Hematopoietic multipotent progenitor cell treated with erythropoietin and hydrocortisone succinate and interleukin-3 and kit ligand, for 8 days (in vitro differentiated cells): ENCODE measurements at regions not wholly inside any gene's neighbourhood (a gene's known extent, or its start where the extent isn't known, plus 50 kb on each side); places are given as distances from the start of the nearest gene placed in this dataset.
A peak's percentile ranks its signal among the peaks of the same experiment; 100 is the strongest.

Experiments
- DNase-seq: peaks from one replicate; pipeline ENCODE4 v3.0.0-alpha.2; 2015

DNA sequence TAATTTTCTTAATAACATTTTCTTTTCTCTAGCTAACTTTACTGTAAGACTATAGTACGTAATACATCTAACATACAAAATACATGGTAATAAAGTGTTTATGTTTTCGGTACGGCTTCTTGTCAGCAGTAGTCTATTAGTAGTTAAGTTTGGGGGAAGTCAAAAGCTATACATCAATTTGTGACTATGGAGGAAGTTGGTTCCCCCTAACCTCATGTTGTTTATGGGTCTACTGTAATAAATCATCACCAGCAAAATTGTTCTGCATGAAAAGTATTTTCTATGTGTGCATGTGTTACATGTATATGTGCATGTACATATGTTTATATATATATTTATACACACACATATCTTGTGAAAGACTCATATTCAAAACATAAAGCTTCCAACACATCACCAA is 303.0 kb downstream of the TRIB2 start:
- no peak for DNase-seq

DNA sequence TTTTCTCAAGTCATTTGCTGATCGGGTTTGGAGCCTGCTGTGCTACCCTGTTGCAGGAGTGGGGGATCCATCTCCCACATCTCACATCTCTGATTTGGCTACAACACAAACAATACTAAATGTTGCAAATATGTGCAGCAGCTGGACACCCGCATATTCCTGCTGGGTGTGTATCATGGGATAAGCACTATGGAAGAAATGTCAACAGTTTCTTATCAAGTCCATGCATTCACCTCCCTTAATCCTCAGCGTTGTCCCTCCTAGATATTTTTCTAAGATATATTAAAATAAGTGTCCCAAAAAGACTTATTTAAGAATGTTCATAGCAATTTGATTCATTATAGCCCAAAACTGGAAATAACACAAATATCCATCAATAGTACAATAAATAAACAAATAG is 303.7 kb downstream of the TRIB2 start:
- DNase-seq: no peak

DNA sequence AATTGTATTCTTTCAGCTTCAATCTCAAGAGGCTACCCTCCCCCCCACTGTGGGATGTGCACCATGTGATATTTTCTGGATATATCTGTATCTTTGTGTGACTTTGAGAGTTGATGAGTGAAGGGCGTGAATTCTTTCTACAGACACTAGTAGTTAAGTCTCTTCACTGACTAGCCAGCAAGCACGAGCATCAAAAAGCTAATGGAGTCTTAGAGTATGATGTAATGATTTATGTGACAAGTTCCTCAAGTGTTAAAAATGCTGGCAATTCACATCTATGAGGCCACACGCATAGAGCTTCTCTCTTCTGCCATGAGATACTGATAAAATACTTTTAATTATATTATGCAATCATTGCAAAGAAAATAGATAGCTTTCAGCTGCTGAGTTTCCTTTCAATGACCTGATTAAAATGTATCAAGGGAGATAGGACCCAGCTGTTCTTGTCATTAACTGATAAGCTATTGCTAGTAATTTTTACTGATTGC is 304.8 kb downstream of the TRIB2 start:
- no peak for DNase-seq

DNA sequence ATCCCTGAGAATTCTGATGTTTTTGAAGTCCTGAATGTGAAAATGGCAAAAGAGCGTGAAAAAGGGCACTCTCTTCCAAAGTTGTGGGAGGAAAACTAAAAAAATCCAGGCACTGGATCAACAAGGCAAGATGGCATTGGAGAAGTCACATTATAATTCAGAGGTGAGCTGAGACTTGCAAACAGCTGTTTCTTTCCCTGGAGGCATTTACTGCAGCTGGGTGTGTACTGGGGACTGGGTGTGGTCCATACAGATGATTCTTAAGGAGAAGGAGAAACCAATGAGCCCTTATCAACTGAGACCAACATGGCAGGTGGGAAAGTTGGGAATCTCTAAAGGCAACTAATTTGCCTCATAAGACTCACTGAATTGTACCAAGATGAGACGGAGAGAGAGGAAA is 313.9 kb downstream of the TRIB2 start:
- DNase-seq: no peak

DNA sequence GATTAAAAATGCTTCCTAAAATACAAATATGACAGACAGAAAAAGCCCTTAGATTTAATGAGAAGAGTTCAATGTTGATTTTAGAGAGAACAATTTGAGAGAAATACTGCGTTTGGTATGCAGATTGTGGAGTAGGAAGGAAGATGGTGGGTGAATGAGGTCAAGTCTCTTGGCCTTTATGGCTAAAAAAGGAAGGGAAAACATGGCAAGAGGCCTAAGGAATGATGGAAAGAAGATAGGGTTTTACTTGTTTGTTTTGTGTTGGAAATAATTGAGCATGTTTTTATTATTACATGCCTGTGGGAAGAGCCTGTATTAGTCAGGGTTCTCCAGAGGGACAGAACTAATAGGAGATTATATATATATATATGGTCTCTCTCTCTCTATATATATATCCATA is 318.1 kb downstream of the TRIB2 start:
- DNase-seq: no peak

DNA sequence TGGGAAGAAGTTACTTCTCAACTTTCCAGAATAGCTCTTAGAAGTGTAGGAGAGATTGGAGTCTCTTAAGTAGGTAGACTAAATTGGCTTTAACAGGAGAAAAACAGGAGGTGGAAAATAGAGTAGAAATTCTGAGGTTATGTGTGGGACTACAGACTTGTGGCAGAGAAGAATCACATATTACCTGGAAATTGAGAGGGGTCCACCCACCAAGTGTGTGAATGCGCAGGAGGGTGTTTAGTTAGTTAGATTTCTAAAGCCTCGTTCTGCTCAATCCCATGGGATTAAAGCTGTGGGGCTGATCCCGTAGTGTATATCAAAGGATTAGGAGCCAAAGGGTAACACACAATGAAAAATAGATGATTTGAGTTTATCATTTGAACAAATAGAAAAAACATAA is 319.1 kb downstream of the TRIB2 start:
- no peak for DNase-seq

DNA sequence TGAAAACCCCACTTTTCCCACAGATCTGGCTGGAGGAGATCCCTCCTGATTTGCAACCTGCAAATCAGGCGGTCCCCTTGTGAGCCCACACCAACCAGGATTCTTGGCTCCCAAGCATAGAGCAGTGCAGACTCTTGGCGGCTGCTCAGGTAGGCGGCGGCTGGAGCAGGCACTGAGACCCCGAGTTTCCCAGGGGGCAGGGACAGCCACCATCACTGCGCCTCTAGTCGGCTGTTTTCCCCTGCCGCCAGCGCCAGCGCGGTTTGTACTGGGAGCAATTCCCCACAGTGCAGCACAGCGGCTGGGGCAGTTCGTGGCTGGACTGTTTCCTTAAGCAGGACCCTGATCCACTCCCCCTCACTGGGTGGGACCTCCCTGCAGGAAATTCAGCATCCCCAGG is 323.3 kb downstream of the TRIB2 start:
- no peak for DNase-seq

DNA sequence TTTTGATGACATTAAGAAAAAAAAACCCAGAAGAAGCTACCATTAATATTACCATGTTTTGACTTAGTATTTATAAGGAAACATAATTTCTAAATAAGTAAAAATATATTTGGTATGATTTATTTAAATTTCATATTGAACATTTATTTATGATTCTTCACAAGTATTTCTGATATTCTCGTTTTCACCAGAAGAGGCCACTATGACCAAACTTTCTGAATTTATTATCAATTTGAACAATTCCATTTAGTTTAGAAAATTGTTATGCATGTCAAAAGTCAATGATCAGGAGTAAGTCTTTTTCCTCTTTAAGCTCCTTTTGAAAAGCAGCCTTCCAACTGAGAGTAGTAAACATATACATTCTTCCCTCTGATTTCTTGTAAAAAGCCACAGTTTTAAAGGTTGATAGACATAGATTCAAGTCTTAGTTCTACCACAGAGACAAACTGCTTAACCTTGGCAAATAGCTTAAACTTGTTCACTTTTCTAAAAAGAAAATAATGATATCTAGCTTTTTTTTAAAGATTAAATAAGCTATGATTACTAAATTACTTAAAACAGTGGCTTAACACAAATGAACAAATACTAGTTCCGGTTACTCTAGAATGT is 329.9 kb downstream of the TRIB2 start:
- peak; percentile 20 for DNase-seq

DNA sequence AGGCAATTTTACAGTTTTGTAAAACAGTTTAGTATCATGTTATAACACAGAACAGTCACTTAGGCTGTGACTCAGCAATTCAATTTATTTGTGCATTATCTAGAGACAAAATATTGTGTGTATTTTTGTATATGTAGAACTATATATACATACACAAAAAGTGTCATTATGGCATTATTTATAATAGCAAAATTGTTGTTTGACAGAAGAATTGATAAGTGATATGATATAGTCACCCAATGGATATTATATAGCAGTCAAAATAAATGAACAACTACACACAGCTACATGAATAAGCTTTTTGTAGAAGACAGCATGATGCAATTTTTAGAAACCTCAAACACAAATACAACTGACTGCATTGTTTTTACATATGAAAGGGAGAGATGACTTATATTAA is 334.0 kb downstream of the TRIB2 start:
- no peak for DNase-seq

DNA sequence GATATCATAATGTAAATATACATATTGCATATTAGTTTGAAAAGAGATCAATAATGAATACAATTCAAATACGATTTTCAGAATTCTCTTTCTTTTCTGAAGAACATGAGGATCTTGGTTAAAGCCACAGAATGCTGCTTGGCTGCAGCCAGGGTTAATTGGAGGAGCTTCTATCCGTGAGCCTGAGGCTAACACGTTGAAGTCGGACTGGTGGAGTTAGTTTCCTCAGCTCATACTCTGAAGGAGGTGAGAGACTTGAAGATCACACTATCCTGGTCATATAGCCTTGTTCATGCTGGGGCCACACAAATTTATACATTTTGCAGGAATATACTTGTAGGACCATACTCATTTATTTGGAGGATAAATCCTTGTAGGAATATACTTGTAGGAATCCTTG is 335.8 kb downstream of the TRIB2 start:
- DNase-seq: no peak

DNA sequence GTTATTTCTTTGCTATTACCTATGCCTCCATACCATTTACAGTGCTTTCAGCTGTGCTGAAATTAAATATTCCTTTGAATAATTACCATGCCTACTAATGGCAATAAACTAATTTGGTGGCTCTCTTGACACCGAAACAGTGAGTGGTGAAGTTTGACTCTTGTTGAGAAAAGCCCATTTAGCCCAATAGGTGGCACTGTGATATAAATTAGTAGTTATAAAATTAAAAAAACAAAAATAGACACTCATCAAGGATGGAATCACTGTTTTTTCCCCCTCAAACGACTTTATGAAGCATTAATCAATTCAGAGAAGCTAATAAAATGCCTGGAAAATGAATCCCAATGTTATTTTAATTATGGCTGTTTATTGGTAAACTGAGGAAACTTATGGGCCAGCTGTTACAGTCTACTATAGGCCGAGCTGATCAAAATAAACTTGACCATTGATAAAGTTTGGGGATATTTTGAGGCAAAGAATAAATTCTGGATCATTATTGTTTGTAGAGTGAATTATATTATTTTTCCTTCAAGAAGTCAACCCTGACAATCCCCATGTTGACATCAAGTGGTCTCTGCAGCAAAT is 339.6 kb downstream of the TRIB2 start:
- DNase-seq: peak; percentile 27

DNA sequence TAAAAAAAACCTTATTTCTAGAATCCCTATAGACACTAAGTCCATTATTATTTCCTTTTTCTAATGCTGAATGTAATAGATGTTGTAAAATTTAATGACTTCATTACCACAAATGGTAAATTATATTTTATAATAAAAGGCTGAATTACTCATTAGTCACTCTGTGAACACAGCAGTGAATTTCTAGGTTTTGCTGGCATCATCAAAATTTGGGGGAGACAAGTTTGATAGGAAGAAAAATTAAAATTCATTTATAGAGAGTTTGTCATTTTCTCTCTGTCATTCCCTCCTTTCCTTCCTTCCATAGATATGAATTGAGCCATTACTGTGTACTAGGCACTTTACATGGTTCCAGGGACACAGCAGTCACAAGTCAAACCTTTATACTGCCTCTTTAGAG is 340.9 kb downstream of the TRIB2 start:
- DNase-seq: no peak

DNA sequence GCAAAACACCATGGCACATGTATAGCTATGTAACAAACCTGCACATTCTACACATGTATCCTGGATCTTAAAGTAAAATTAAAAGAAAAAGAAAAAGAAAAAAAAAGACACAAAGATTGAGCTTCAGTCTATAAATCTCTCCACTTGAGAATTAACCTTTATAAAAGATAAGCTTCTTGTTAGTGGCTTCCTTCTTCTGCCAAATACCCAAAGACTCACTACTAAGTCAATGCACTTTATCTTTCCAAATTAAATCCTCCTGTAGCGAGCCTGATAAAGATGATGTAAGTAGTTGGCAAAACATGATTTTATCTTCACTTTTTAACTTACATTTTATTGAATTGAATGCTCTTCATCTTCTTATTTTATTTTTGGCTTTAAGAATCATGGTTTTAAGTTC is 349.9 kb downstream of the TRIB2 start:
- DNase-seq: no peak

DNA sequence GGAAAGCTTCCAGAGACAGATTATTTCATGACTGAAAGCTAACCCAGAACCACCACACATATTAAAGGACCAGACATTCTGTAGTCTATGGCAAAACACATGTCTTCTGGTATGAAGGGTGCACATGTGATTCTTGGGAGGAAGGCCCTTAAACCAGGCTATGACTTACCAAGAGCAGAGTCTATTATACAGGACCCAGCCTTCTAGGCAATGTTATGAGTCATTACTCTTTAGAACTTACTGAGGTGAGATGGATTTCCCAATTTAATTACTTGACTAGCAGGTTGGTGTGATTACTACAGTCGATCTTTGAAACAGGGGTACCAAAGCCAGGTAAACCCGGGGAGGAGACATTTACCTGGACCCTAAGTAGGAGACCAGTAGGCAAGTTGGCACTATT is 350.8 kb downstream of the TRIB2 start:
- DNase-seq: no peak

DNA sequence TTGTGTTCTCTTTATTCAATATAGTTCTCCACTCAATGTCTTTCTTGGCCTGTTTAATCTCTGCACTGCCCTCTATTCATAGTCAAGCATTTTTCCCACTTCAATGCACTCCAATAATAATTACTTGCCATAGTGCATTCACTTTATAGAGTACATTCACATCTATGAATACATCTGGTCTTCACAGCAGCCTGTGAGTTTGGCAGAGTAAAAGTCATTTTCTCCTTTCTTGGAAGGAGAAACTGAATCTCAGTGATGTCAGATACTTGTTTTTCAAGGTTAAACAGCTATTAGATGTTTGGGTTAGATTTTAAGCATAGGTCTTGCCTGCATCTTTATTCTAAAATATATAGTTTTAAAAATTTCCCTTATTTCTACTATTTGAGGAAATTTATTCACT is 373.2 kb downstream of the TRIB2 start:
- DNase-seq: no peak

DNA sequence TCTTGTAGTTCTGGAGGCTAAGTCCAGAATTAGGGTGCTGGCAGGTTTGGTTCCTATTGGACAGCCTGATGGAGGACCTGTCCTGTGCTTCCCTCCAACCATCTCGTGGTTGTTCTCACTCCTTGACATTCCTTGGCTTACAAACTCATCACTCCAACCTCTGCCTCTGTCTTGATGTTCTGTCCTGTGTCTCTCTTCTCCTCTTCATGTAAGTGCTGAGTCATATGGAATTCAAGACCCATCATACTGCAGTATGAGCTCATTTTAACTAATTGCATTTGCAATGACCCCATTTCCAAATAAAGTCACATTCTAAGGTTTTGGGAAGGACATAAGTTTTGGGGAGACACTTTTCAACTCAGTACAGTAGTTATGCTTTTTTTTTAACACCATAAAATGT is 374.7 kb downstream of the TRIB2 start:
- DNase-seq: no peak

DNA sequence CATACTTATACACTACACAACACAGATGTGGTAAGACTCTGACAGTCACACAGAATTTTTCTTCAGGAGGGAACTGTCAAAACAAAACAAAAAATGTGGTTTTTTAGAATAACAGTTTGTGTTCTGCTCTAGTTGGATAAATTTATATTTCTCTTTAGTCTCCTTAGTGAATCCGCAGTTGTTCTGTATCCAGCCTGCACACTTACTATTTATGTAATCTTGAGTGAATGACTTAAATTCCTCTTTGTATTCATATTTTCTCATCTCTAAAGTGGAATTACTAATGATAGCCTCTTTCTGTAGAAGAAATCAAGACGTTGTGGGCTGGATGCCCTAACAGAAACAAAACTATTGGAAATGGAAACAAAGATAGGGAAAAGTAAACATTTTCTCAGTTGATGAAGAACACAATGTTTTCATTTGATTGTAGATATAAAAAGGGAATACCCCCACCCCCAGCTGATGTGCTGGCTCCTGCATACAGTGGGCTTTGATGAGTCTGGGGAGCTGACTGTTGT is 375.2 kb downstream of the TRIB2 start:
- no peak for DNase-seq

DNA sequence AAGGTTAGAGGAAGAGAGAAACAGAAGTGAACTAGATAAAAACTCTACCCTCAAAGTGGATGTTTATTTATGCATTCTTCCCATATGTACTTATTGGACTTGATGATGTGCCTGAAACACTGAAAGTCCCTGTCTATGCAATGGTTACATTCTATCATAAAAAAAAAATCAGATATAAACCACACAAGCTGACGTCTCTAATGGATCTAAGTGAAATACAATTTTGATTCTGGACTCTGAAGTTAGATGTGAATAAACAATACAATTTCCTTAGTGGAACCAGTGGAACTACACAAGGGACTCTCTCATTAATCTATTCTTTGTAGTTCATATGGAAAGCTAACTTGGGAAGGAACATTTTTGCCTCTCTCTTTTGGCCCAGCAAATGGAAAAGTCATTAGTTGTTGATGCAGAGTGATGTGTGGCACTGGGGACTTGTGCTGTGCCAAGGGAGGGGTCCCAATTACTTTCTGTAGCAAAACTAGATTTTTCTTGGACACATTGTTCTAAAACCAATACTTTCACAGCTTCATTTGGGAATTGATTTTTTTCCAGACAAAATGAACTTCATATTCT is 376.8 kb downstream of the TRIB2 start:
- no peak for DNase-seq

DNA sequence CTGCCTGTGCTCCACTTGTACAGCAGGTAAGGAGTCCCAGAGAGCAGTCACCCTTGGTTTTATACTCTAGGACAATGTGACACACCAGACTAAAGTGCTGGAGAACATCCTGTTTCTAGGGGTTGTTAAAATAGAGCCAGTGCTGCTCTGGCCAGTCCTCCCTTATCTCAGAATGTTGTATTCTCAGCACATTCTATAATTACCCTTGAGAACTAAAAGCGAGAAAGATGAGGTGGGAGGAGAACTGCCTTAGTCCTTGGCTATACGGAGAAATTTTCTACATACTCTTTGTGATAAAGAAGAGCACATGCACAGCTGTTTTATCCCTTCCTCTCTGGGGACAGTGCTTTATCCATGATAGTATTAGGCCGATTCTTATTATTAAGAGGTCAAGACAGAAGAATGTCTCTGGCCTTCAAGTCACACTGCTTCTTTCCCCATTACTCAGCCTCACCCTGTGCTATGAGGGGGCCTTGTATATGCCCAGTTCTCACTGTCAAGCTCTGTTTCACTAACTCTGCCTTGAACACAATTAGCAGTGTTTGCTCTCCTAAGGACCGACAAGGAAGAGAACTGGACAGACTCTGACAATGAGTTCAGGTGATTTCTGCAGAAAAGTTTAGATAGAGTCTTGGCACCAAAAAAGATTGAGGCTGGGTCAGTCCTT is 385.8 kb downstream of the TRIB2 start:
- DNase-seq: no peak

DNA sequence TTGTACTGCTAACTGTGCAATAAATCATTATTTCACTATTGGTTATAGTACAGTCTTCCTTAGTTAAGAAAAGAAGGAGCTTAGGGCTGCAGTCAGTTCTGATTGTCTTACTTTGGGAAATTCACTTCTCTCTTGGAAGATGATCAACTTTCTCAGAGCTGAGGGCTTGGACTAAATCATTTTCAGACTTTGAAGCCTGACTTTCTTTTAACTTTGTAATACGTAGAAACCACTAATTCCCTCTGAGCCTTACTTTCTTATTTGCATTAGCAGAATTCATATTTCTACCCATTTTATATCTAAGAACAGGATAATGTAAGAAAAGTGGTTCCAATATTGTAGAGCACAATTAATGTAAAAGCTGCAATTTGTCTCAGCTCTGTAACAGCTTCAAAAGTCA is 386.4 kb downstream of the TRIB2 start:
- no peak for DNase-seq

DNA sequence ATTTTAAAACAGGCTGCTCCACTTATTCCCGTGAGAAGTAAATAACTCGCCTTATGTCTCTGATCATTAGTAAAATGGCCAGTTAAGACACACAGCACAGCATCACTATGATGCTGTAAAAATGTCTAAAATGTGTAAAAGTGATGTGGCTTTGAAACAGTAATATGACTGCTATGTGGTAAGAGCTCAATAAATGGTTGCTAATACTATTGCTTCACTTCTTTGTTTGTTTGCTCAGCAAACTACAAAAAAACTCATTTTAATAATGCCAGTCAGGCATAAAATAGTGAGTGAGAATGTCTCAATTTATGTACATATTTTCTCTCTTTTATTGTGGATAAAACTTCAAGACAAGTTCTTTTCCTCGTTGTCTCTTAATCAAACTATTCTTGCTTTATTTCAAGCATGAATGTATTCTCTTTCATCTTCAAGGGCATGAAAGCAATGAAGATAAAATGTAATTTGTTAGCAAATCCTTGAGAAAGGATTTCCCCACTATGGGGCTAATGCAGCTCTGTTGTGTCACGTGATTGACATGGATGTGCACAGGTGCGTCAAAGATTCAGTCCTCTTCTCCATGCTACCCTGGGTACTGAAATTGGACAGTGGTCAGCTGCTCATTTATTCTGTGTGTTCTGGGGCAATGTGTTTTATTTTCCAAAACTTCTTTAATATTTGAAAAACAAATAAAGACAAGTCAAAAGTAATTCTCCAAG is 387.2 kb downstream of the TRIB2 start:
- DNase-seq: no peak

DNA sequence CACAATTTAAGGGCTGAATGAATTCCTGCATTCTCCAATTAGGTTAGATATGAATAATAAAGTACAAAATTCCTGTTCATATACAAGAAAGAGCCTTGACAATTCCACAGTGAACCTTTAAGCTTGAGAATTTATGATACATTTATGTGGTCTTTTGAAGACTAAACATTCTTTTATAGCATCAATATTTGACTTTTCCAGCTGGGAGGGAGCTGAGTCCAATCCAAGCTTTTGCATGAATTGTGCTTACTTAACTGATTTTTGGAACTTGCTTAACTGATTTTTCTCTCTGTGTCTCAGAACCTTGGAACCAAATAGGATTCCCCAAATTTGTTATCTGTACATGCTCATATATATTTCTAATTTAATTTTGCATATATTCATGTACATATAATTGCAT is 388.0 kb downstream of the TRIB2 start:
- DNase-seq: no peak

DNA sequence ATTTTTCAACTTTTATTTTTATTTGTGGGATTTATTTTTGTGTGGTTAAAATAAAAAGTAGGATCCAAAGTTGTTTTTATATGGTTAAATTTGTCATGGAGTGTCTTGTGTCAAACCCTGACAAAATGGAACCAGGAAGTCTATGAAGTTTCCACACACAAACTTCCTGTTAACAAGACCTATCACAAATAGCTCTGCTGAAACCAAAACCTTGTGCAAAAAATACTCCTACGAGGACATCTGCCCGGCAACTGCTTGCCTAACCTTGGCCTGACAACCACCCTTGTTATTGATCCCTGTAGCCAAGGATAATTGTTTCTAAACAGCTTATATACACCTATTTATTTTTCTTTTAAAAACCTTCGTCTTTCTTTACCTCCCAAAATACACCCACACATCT is 389.6 kb downstream of the TRIB2 start:
- no peak for DNase-seq
